Effector memory CD8-positive, alpha-beta T cell (primary cell): ENCODE measurements at regions not wholly inside any gene's neighbourhood (a gene's known extent, or its start where the extent isn't known, plus 50 kb on each side); places are given as distances from the start of the nearest gene placed in this dataset.
"Not testable (repeated sequence)": the region's sequence is repeated elsewhere in the genome, so short reads cannot be mapped to it uniquely, and the experiment has no call there.

Source experiments
- ATAC-seq: fragments of 150-1000 bp; cut with Tn5 transposase; replicated peaks from 2 replicates; pipeline ENCODE4 v1.10.0; 2021; ENCODE audit warnings: mild to moderate bottlenecking, moderate library complexity
- DNase-seq, 3 experiments: peaks; one replicate each; pipeline ENCODE4 v3.0.0; 2021
- H3K27ac Mint-ChIP-seq, 2 donors: one replicate each; pipeline ENCODE4 v1.8.0; 2022; ENCODE audit warnings: mild to moderate bottlenecking in 2 of 2, mixed read lengths in 2 of 2, moderate library complexity in 2 of 2
- H3K27me3 Mint-ChIP-seq, 2 donors: one replicate each; pipeline ENCODE4 v1.8.0; 2022; ENCODE audit warnings: mixed read lengths in 2 of 2
- H3K36me3 Mint-ChIP-seq: one replicate; pipeline ENCODE4 v1.8.0; 2022; ENCODE audit warnings: mild to moderate bottlenecking, moderate library complexity, mixed read lengths; ENCODE audit not compliant: insufficient read depth
- H3K4me1 Mint-ChIP-seq, 2 donors: one replicate each; pipeline ENCODE4 v1.8.0; 2022; ENCODE audit warnings: low read depth in 2 of 2, mixed read lengths in 2 of 2
- H3K4me3 Mint-ChIP-seq, 2 donors: one replicate each; pipeline ENCODE4 v1.8.0; 2022; ENCODE audit warnings: mild to moderate bottlenecking in 2 of 2, mixed read lengths in 2 of 2, moderate library complexity in 2 of 2
- H3K9me3 Mint-ChIP-seq, 2 donors: one replicate each; pipeline ENCODE4 v1.8.0; 2022; ENCODE audit warnings: mixed read lengths in 2 of 2

DNA sequence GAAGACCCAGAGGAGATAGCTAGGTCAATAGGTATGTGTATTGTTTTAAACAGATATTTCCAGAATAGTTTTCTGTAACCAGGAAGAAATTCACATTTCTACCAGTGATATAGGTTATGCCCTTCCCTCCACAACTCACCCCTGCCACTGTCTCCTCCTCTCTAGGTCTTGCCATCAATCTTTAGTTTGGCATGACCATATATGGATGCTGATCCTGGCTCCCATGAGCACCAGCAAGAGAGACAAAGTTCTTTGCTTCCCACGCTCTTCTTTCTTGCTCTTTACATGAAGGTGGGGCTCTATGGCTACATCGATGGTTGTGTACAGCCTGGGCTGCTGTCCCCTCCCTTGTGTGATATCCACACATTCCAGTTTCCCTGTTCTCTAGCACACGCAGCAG, 459.4 kb upstream of the ID4 start:
- Mint-ChIP-seq H3K4me3 (no peak overlapping the region), H3K4me1 (no peaks in the 10 kb centered on the region), H3K36me3 (no peaks in the 10 kb centered on the region), H3K27me3 (no peaks in the 10 kb centered on the region), H3K9me3 (peaks cover 7 to 8% of the 10 kb centered on the region in 2 donors), H3K27ac (no peak overlapping the region)
- ATAC-seq (no peak), DNase-seq (no peak)

DNA sequence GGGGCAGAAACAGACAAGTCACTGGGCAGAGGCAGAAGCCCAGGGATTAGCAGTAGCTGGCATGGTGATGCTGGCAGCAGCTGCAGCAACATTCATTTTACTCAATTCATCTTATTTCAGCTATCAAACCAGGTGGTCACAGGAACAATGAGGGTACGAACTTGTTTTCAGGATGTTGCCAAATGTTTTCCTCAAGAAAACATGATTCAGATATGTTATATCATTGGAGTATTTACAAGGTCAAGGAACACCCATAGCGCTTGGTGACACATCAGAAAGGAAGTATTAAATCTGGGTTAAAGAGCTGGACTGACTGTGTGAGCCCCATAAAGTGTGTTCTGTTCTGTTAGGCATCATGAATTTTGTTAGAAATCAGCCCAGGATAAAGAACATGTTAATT, 456.9 kb upstream of the ID4 start:
- Mint-ChIP-seq H3K27ac (no peak overlapping the region), H3K36me3 (no peaks in the 10 kb centered on the region), H3K9me3 (peaks cover 7 to 11% of the 10 kb centered on the region in 2 donors), H3K4me1 (no peaks in the 10 kb centered on the region), H3K4me3 (no peak overlapping the region), H3K27me3 (no peaks in the 10 kb centered on the region)
- ATAC-seq (no peak), DNase-seq (no peak)

DNA sequence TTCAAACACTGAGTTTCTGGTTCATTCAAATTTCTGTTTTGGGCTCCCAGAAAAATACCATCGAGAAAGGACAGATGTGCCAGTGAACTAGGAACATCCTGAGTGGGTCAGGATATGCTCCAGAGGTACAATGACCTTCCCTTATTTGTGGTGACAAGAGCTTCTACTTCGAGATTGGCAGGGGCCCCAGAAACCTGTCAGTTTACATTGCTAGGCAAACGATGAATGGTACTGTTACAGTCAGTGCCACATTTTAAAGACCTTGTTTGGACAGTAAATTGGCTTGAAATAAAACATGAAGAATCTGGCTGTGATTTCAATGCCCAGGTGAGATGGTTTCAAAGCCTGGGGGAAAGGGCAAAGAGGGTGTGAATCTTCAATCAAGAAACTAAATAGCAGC, 454.5 kb upstream of the ID4 start:
- Mint-ChIP-seq H3K27ac (no peak overlapping the region), H3K4me3 (no peak overlapping the region), H3K27me3 (no peaks in the 10 kb centered on the region), H3K4me1 (no peaks in the 10 kb centered on the region), H3K36me3 (no peaks in the 10 kb centered on the region), H3K9me3 (peaks cover 6 to 7% of the 10 kb centered on the region in 2 donors)
- ATAC-seq = no peak
- DNase-seq = no peak

DNA sequence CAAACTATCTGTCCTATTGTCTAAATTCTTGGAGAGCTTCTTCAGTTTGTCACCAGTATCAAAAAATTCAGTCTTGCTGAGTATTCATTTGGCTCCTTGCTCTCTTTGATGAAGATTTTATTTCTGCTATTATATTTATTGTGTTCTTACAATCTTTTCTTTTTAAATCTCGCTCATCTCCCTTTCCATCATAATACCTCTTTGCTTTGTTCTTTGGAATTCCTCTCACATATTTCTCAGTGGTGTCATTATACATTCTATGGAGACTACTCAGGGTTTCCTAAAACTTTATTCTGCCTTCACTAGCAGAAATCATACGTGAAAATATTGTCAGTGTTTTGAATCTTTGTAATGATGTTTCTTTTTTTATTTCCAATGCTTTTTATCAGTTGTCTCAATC, 445.2 kb upstream of the ID4 start:
- no peak overlapping the region for H3K27ac Mint-ChIP-seq
- H3K9me3 Mint-ChIP-seq = peaks cover 0 to 4% of the 10 kb centered on the region in 2 donors
- no peak overlapping the region for H3K4me3 Mint-ChIP-seq
- H3K4me1 Mint-ChIP-seq = no peaks in the 10 kb centered on the region
- DNase-seq (no peak), ATAC-seq (no peak)
- H3K27me3 Mint-ChIP-seq = no peaks in the 10 kb centered on the region
- H3K36me3 Mint-ChIP-seq = no peaks in the 10 kb centered on the region

DNA sequence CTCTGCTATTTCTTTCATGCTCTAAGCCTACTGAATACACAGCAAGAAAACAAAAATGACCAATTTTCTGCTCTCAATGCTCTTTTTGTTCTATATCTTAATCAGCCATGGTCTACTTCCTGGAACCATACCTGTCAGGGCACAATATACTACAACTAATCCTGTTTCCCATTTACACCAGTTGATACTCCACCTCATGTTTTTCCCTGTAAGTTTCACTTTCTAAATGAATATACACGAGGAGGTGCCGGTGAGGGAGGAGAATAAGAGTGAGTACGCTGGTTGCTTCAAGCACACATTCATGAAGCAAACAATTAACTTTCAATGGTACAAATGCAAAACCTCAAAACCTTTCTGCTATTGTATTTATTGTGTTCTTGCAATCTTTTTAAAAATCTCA, 443.1 kb upstream of the ID4 start:
- Mint-ChIP-seq H3K27ac (no peak overlapping the region), H3K4me1 (no peaks in the 10 kb centered on the region), H3K27me3 (no peaks in the 10 kb centered on the region), H3K4me3 (no peak overlapping the region), H3K9me3 (peaks cover 3 to 4% of the 10 kb centered on the region in 2 donors), H3K36me3 (no peaks in the 10 kb centered on the region)
- no peak for ATAC-seq
- DNase-seq = no peak

DNA sequence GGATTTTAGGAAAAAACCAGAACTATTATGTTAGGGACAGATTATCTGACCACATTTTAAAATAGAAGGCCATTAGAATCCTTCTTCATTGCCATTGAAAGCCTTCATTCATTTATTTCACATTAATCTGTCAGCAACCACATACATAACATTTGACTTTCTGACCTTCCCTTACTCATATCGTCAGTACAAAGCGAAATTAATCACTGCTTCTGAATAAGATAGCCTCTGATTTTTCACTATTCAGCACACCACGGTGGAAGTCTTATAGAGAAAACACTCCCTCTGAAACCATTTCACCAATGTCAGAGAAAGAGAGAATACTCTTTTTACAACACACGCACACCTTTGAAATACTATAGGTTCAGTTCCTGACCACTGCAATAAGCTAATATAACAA, 442.5 kb upstream of the ID4 start:
- Mint-ChIP-seq H3K9me3 (peaks cover 4 to 9% of the 10 kb centered on the region in 2 donors), H3K36me3 (no peaks in the 10 kb centered on the region), H3K27ac (no peak overlapping the region), H3K4me3 (no peak overlapping the region), H3K4me1 (no peaks in the 10 kb centered on the region), H3K27me3 (no peaks in the 10 kb centered on the region)
- no peak for DNase-seq
- no peak for ATAC-seq

DNA sequence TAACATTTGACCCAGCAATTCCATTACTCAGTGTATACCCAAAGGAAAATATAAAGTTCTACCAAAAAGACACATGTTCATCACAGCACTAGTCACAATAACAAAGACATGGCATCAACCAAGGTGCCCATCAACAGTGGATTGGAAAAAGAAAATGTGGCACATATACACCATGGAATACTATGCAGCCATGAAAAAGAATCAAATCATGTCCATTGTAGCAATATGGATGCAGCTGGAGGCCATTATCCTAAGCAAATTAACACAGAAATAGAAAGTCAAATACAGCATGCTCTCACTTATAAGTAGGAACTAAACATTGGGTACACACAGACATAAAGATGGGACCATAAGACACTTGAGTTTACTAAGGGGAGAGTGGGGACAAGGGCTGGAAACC, 441.9 kb upstream of the ID4 start:
- no peak for DNase-seq
- Mint-ChIP-seq H3K4me3 (no peak overlapping the region), H3K4me1 (no peaks in the 10 kb centered on the region), H3K27ac (no peak overlapping the region), H3K36me3 (no peaks in the 10 kb centered on the region), H3K9me3 (peaks cover 4 to 9% of the 10 kb centered on the region in 2 donors), H3K27me3 (no peaks in the 10 kb centered on the region)
- ATAC-seq = no peak

DNA sequence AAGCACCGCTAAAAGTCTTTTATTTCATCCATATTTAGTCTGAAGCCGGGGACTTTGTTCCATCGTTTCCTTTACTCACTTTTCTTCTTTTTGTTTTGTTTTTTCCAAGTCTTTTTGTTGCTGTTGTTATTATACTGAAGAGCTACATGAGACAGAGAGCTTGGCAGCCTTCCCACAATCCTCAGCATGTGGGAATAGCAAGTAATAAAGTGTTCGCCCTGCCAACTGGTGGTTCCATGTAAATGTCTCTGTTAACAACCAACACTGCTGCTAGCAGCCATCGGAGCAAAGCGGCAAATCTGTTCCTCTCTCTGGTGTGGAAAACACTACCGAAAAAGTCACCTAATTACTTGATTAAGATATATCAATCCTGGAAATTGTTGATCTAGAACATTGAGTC, 437.8 kb upstream of the ID4 start:
- H3K9me3 Mint-ChIP-seq = peaks cover 8 to 9% of the 10 kb centered on the region in 2 donors
- no peak overlapping the region for H3K27ac Mint-ChIP-seq
- H3K36me3 Mint-ChIP-seq = no peaks in the 10 kb centered on the region
- H3K27me3 Mint-ChIP-seq = no peaks in the 10 kb centered on the region
- DNase-seq (no peak), ATAC-seq (no peak)
- H3K4me1 Mint-ChIP-seq = no peaks in the 10 kb centered on the region
- H3K4me3 Mint-ChIP-seq = no peak overlapping the region

DNA sequence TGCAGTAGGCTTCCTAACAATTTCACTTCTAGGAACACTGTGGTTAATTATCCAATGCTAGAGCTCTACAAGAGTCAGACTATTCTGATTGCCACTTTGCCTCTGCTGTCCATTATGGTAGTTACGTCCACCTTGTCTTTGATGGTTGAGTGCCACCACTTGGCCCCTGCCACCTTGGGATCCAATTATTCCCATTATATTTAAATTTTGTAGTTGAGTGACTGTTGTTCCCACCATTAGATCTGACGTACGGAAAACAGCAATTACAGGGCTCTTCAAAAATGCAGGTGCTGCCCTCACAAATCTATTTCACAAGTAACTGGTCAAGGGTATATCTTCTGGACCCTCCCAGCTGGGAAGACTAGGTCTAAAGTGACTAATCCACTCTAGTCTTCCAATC, 432.3 kb upstream of the ID4 start:
- H3K27ac Mint-ChIP-seq, H3K4me3 Mint-ChIP-seq, H3K4me1 Mint-ChIP-seq, DNase-seq, H3K27me3 Mint-ChIP-seq, H3K36me3 Mint-ChIP-seq, ATAC-seq: not testable (repeated sequence)
- H3K9me3 Mint-ChIP-seq = peaks cover 7 to 12% of the 10 kb centered on the region in 2 donors

DNA sequence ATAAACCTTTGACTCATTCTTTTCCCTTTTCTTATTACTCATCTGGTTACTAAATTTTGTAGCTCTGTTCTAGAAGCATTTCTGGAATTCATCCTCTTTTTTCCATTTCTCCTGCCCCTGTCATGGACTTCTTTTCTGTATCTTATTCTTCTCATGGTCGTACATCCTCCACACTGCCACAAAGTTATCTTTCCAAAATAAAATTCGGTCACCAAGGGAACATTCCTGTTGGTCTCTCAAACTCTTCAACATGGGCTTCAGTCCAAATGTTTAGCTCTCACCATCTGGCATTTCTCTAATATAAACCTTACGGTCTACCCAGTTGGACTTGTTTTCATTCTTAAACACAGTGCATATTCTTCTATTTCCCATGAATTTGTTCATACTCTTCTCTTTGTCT, 428.8 kb upstream of the ID4 start:
- DNase-seq (no peak), ATAC-seq (no peak)
- H3K4me3 Mint-ChIP-seq = no peak overlapping the region

DNA sequence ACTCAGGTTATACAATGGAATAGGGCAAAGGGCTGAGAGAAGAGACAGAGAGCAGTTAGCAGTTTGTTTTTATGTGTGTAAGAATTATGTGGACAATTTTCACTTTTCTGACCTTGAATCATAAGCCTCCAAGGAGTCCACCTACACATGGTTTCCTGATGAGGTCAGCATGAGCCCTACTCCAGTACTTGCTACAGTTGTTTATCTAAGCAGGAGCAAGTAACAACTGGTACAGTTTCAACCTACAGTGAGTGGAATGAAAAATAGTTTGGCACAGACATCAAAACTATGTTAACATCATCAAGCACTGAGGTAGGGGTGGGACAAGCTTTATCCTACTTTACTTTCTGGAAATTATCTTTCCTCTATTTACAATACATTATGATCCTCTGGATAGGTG, 426.7 kb upstream of the ID4 start:
- H3K4me3 Mint-ChIP-seq = no peak overlapping the region
- no peaks in the 10 kb centered on the region for H3K4me1 Mint-ChIP-seq

More for the DNA sequence above, 428.8 kb upstream of the ID4 start:
- Mint-ChIP-seq H3K27me3 (no peaks in the 10 kb centered on the region), H3K36me3 (no peaks in the 10 kb centered on the region), H3K4me1 (no peaks in the 10 kb centered on the region), H3K27ac (no peak overlapping the region), H3K9me3 (peaks cover 6 to 7% of the 10 kb centered on the region in 2 donors)

DNA sequence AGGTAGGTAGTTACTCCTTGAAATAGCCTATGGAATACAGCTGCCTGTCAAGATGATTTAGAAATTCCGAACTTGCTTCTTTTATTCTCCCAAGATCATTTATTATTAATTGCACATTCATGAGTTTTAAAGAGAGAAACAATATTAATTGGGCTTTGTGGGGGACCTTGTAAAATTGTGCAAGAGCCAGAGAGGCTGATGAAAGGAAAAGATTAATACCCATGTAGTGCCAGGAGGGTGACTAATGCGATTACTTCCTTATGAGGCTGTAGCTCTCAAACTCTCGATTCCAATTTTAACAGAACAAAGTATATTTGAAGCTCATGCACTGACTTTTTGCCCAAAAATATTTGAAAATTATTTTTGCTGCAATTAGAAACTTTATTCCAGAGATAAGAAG, 423.8 kb upstream of the ID4 start:
- Mint-ChIP-seq H3K9me3 (peaks cover under 1 to 7% of the 10 kb centered on the region in 2 donors), H3K4me3 (no peak overlapping the region), H3K27me3 (no peaks in the 10 kb centered on the region), H3K27ac (no peak overlapping the region), H3K4me1 (no peaks in the 10 kb centered on the region), H3K36me3 (no peaks in the 10 kb centered on the region)
- DNase-seq = no peak
- no peak for ATAC-seq

More for the DNA sequence above, 426.7 kb upstream of the ID4 start:
- no peak for DNase-seq
- ATAC-seq = no peak
- no peaks in the 10 kb centered on the region for H3K36me3 Mint-ChIP-seq
- H3K9me3 Mint-ChIP-seq = peaks cover 1 to 3% of the 10 kb centered on the region in 2 donors
- H3K27ac Mint-ChIP-seq = no peak overlapping the region
- H3K27me3 Mint-ChIP-seq = no peaks in the 10 kb centered on the region

DNA sequence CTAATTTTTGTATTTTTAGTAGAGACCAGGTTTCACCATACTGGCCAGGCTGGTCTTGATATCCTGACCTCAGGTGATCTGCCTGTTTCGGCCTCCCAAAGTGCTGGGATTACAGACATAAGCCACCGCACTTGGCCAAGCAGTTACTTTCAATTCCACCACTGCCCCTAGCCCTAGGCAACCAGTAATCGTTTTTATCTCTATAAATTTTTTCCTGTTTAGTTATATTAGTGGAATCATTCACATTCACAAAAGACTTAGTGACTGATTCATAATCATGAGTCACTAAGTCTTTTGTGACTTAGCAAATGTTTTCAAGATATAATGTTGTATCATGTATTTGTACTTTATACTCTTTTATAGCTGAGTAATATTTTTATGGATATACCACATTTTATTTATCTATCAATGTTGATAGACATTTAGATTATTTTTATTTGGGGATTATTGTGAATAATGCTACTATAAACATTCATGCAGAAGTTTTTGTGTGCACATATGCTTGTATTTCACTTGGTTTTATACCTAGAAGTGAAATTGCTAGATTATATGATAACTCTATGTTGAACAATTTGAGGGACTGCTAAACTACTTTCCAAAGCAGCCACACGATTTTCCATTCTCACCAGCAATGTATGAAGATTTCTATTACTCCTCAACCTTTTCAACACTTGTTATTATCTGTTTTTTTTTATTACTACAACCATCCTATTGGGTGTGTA, 421.4 kb upstream of the ID4 start:
- no peak overlapping the region for H3K4me3 Mint-ChIP-seq
- no peak for ATAC-seq
- peaks cover 5 to 21% of the 10 kb centered on the region in 2 donors for H3K9me3 Mint-ChIP-seq
- DNase-seq = no peak
- H3K27ac Mint-ChIP-seq = no peak overlapping the region
- H3K36me3 Mint-ChIP-seq = no peaks in the 10 kb centered on the region
- no peaks in the 10 kb centered on the region for H3K4me1 Mint-ChIP-seq
- no peaks in the 10 kb centered on the region for H3K27me3 Mint-ChIP-seq

DNA sequence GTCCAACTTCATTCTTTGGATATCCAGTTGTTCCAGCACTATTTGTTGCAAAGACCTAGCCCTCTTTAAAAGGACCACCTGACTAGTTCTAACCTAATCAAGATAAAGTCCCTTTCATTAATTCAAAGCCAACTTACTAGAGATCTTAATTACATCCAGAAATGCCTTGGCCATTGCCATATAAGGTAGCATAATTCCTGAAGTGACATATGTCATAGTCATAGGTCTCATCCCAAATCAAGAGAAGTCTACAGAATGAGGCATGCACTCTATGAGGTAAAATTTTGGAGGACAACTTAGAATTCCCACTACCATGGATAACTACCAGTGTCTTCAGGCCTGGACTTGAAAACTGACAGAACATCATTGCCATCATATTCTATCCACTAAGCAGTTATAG, 420.4 kb upstream of the ID4 start:
- ATAC-seq = no peak
- H3K4me1 Mint-ChIP-seq = no peaks in the 10 kb centered on the region
- H3K9me3 Mint-ChIP-seq = peaks cover 6 to 28% of the 10 kb centered on the region in 2 donors

More for the DNA sequence above, 420.4 kb upstream of the ID4 start:
- Mint-ChIP-seq H3K27me3 (no peaks in the 10 kb centered on the region), H3K4me3 (no peak overlapping the region), H3K36me3 (no peaks in the 10 kb centered on the region), H3K27ac (no peak overlapping the region)
- DNase-seq = no peak
